SK-N-MC (cell line): ENCODE measurements at regions not wholly inside any gene's neighbourhood (a gene's known extent, or its start where the extent isn't known, plus 50 kb on each side); places are given as distances from the start of the nearest gene placed in this dataset.

Experiments
- EZH2 ChIP-seq: fragments of 200-600 bp; sonication (generic); IDR thresholded peaks from one replicate; pipeline ENCODE4 v1.6.1; 2017; ENCODE audit warnings: antibody characterized with exemption
- FOXP2 ChIP-seq: optimal IDR thresholded peaks from 2 replicates; pipeline ENCODE3; 2011; ENCODE audit warnings: mild to moderate bottlenecking, moderate library complexity; ENCODE audit not compliant: insufficient read depth; ENCODE audit errors: extremely low read length, control extremely low read depth
- POLR2AphosphoS5 ChIP-seq: IDR thresholded peaks from 2 replicates; pipeline ENCODE4 v1.6.1; 2012; ENCODE audit warnings: mild to moderate bottlenecking, low read depth, low read length, borderline replicate concordance

DNA sequence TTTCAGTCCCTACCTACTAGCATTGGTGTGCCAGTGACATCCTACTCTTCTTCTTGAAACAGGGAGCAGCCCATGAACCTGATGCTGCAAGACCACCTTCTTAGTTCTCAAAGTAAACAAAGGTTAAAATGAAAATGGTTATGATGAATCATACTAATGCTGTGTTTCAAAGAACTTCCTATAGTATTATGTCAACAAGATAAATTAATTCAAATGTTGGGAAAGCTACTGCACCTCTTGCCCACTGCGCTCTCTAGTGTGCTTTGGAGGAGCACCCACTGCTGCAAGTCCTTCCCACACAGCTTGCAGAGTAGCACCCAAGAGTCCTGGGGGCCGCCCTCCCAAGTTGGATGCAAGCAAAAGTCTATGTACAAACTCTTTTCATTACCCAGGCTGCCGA lies 81.1 kb downstream of the CD200R1L start:
- TF ChIP-seq EZH2 (no peak), POLR2AphosphoS5 (no peak), FOXP2 (no peak)
